ENCODE measurements at regions not wholly inside any gene's neighbourhood (a gene's known extent, or its start where the extent isn't known, plus 50 kb on each side); places are given as distances from the start of the nearest gene placed in this dataset.
"Not testable (repeated sequence)": the region's sequence is repeated elsewhere in the genome, so short reads cannot be mapped to it uniquely, and the experiment has no call there.

DNA sequence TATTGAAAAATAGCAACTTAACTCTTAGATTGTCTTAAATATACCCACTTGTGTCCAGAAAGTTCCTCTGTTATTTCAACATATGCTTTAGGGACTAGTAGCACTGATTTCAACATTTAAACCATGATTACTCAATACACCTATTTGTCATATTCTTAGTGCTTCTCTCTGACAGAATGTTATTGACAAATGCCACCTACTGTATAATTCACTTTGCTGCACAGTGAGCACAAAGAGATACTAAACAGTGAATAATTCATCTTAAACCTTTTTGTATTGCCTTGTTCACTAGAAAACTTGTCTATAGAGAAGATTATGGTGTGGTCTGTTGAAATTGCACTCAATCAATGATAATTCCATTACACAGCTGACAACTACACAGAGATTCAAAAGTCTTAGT is 692.6 kb downstream of the PCDH17 start:
- H3K9ac ChIP-seq (ENCODE audit: insufficient read length, low read depth) = no peak overlapping the region
- H3K27me3 ChIP-seq (ENCODE audit: insufficient read depth, insufficient read length) = no peaks in the 10 kb centered on the region
- DNase-seq (ENCODE audit: low read depth, low spot score) = no peak
- H3K9me3 ChIP-seq (ENCODE audit: insufficient read depth, low read length) = no peaks in the 10 kb centered on the region
- H3K4me3 ChIP-seq (ENCODE audit: insufficient read length, low read depth) = no peak overlapping the region
- no peaks in the 10 kb centered on the region for H3K36me3 ChIP-seq (ENCODE audit: insufficient read depth, insufficient read length, low read length)
- TF ChIP-seq YY1 (IDR thresholded peaks at IDR 0.05; ENCODE audit: insufficient read depth, insufficient read length) = no peak
- TF ChIP-seq SUZ12 (IDR thresholded peaks at IDR 0.05; ENCODE audit: extremely low read depth, insufficient read depth, insufficient read length) = no peak
- no peak for TF ChIP-seq ZNF274 (IDR thresholded peaks at IDR 0.05; ENCODE audit: low read depth, low read length)
- H3K4me1 ChIP-seq (ENCODE audit: insufficient read depth, insufficient read length) = no peaks in the 10 kb centered on the region

DNA sequence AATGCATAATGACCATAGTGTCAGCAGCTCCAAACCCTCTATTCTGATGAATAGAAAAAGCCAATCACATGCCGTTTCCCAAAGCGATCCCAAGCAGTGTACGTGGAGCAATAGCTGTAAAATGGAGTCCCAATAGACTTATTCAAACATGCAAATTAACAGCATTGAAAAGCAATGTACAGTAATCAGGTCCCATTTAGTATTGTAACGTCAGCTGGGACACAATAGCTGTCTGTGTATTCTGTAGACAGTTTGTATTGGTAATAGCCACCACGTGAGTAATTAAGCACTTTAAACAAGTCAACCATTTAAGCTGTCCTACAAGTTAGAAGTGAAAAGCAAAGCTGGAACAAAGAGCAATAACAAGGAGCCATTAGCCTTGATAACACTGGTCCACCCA is 698.2 kb downstream of the PCDH17 start:
- TF ChIP-seq YY1 (IDR thresholded peaks at IDR 0.05; ENCODE audit: insufficient read depth, insufficient read length) = no peak
- TF ChIP-seq ZNF274 (IDR thresholded peaks at IDR 0.05; ENCODE audit: low read depth, low read length) = no peak
- no peak for TF ChIP-seq SUZ12 (IDR thresholded peaks at IDR 0.05; ENCODE audit: extremely low read depth, insufficient read depth, insufficient read length)
- no peak overlapping the region for H3K9ac ChIP-seq (ENCODE audit: insufficient read length, low read depth)
- H3K4me3 ChIP-seq (ENCODE audit: insufficient read length, low read depth) = no peak overlapping the region
- H3K36me3 ChIP-seq (ENCODE audit: insufficient read depth, insufficient read length, low read length) = no peaks in the 10 kb centered on the region
- H3K27me3 ChIP-seq (ENCODE audit: insufficient read depth, insufficient read length) = no peaks in the 10 kb centered on the region
- no peaks in the 10 kb centered on the region for H3K4me1 ChIP-seq (ENCODE audit: insufficient read depth, insufficient read length)
- no peaks in the 10 kb centered on the region for H3K9me3 ChIP-seq (ENCODE audit: insufficient read depth, low read length)
- no peak for DNase-seq (ENCODE audit: low read depth, low spot score)

DNA sequence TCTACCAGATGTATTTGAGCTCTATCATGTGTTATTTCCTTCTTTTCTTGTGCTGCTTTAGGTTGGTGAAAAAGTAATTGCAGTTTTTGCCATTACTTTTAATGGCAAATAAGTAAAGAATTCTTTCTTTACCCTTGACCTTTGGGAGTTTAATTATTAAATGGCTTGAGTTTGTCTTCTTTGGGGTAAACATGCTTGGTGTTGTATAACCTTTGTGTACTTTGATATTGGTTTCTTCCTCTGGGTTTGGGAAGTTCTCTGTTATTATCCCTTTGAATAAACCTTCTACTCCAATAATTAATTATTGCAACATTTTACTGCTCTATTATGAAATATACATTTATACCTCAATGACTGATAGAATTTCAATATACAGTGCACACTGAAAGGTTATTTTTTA is 709.4 kb downstream of the PCDH17 start:
- no peak overlapping the region for H3K4me3 ChIP-seq (ENCODE audit: insufficient read length, low read depth)
- DNase-seq (ENCODE audit: low read depth, low spot score) = no peak
- no peak overlapping the region for H3K9ac ChIP-seq (ENCODE audit: insufficient read length, low read depth)
- no peaks in the 10 kb centered on the region for H3K9me3 ChIP-seq (ENCODE audit: insufficient read depth, low read length)
- no peak for TF ChIP-seq YY1 (IDR thresholded peaks at IDR 0.05; ENCODE audit: insufficient read depth, insufficient read length)
- TF ChIP-seq SUZ12 (IDR thresholded peaks at IDR 0.05; ENCODE audit: extremely low read depth, insufficient read depth, insufficient read length) = no peak
- no peak for TF ChIP-seq ZNF274 (IDR thresholded peaks at IDR 0.05; ENCODE audit: low read depth, low read length)
- H3K36me3 ChIP-seq (ENCODE audit: insufficient read depth, insufficient read length, low read length) = no peaks in the 10 kb centered on the region
- H3K27me3 ChIP-seq (ENCODE audit: insufficient read depth, insufficient read length) = no peaks in the 10 kb centered on the region
- no peaks in the 10 kb centered on the region for H3K4me1 ChIP-seq (ENCODE audit: insufficient read depth, insufficient read length)

DNA sequence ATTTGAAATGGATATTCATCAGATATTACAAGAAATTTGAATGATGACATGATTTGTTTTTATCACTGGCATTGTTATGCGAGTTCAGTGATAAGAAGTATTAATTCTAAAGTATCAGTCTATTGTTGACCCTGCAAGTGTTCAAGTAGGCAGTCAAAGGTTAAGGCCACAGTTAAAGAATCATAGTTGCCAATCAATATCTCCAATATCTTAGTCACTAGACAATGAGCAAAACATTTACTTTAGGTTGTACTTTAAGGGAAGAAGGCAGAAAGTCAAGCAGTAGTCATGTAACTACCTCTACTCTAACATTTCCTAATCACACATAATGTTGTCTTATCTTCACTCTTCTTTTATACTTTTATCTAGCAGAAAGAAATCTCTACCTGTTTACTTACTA is 709.8 kb downstream of the PCDH17 start:
- H3K9me3 ChIP-seq (ENCODE audit: insufficient read depth, low read length) = no peaks in the 10 kb centered on the region

DNA sequence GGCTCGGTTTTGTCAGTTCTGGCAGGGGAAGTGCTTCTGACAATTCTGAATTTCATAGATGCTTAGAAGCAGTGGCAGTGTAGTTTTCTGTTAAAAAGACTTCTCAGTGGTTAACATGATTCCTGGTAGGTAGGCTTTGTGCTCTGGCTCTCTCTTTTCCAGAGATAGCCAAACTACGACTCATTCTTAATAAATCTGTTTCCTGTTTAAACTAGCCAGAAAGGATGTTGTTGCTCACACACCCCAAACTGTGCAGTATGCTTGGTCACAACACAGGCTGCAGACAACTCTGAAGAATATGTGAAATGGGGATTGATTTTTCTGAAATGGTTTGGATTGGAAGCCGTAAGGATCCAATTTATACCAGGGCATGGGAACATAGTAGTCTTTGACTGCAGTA is 711.5 kb downstream of the PCDH17 start:
- TF ChIP-seq YY1 (IDR thresholded peaks at IDR 0.05; ENCODE audit: insufficient read depth, insufficient read length) = no peak
- no peak for TF ChIP-seq SUZ12 (IDR thresholded peaks at IDR 0.05; ENCODE audit: extremely low read depth, insufficient read depth, insufficient read length)
- TF ChIP-seq ZNF274 (IDR thresholded peaks at IDR 0.05; ENCODE audit: low read depth, low read length) = no peak
- H3K9me3 ChIP-seq (ENCODE audit: insufficient read depth, low read length) = no peaks in the 10 kb centered on the region
- no peak for DNase-seq (ENCODE audit: low read depth, low spot score)
- no peaks in the 10 kb centered on the region for H3K4me1 ChIP-seq (ENCODE audit: insufficient read depth, insufficient read length)
- H3K27me3 ChIP-seq (ENCODE audit: insufficient read depth, insufficient read length) = no peaks in the 10 kb centered on the region
- no peak overlapping the region for H3K9ac ChIP-seq (ENCODE audit: insufficient read length, low read depth)
- H3K36me3 ChIP-seq (ENCODE audit: insufficient read depth, insufficient read length, low read length) = no peaks in the 10 kb centered on the region
- H3K4me3 ChIP-seq (ENCODE audit: insufficient read length, low read depth) = no peak overlapping the region

More for the DNA sequence above, 709.8 kb downstream of the PCDH17 start:
- no peaks in the 10 kb centered on the region for H3K36me3 ChIP-seq (ENCODE audit: insufficient read depth, insufficient read length, low read length)
- no peak for DNase-seq (ENCODE audit: low read depth, low spot score)
- no peak overlapping the region for H3K9ac ChIP-seq (ENCODE audit: insufficient read length, low read depth)
- no peaks in the 10 kb centered on the region for H3K27me3 ChIP-seq (ENCODE audit: insufficient read depth, insufficient read length)
- no peaks in the 10 kb centered on the region for H3K4me1 ChIP-seq (ENCODE audit: insufficient read depth, insufficient read length)
- TF ChIP-seq SUZ12 (IDR thresholded peaks at IDR 0.05; ENCODE audit: extremely low read depth, insufficient read depth, insufficient read length) (no peak), YY1 (IDR thresholded peaks at IDR 0.05; ENCODE audit: insufficient read depth, insufficient read length) (no peak), ZNF274 (IDR thresholded peaks at IDR 0.05; ENCODE audit: low read depth, low read length) (no peak)
- no peak overlapping the region for H3K4me3 ChIP-seq (ENCODE audit: insufficient read length, low read depth)

GRCh38 chr13:58352100-58352499 is 720.6 kb downstream of the PCDH17 start:
- not testable (repeated sequence) for H3K9me3 ChIP-seq (ENCODE audit: insufficient read depth, low read length); H3K36me3 ChIP-seq (ENCODE audit: insufficient read depth, insufficient read length, low read length); H3K4me3 ChIP-seq (ENCODE audit: insufficient read length, low read depth); H3K4me1 ChIP-seq (ENCODE audit: insufficient read depth, insufficient read length); DNase-seq (ENCODE audit: low read depth, low spot score); H3K9ac ChIP-seq (ENCODE audit: insufficient read length, low read depth); H3K27me3 ChIP-seq (ENCODE audit: insufficient read depth, insufficient read length)

- no peaks in the 10 kb centered on the region for H3K27me3 ChIP-seq (ENCODE audit: insufficient read depth, insufficient read length)
- no peak for TF ChIP-seq SUZ12 (IDR thresholded peaks at IDR 0.05; ENCODE audit: extremely low read depth, insufficient read depth, insufficient read length)
- no peak overlapping the region for H3K9ac ChIP-seq (ENCODE audit: insufficient read length, low read depth)
- no peak overlapping the region for H3K4me3 ChIP-seq (ENCODE audit: insufficient read length, low read depth)
- no peaks in the 10 kb centered on the region for H3K9me3 ChIP-seq (ENCODE audit: insufficient read depth, low read length)
- no peaks in the 10 kb centered on the region for H3K4me1 ChIP-seq (ENCODE audit: insufficient read depth, insufficient read length)
- H3K36me3 ChIP-seq (ENCODE audit: insufficient read depth, insufficient read length, low read length) = no peaks in the 10 kb centered on the region
- DNase-seq (ENCODE audit: low read depth, low spot score) = no peak
Observed at GRCh38 chr13:58369936-58370335, 738.4 kb downstream of the PCDH17 start.

GRCh38 chr13:58376349-58376748 is 744.8 kb downstream of the PCDH17 start:
- no peak overlapping the region for H3K9ac ChIP-seq (ENCODE audit: insufficient read length, low read depth)
- H3K36me3 ChIP-seq (ENCODE audit: insufficient read depth, insufficient read length, low read length) = no peaks in the 10 kb centered on the region
- no peaks in the 10 kb centered on the region for H3K9me3 ChIP-seq (ENCODE audit: insufficient read depth, low read length)
- no peak overlapping the region for H3K4me3 ChIP-seq (ENCODE audit: insufficient read length, low read depth)
- DNase-seq (ENCODE audit: low read depth, low spot score) = no peak
- no peaks in the 10 kb centered on the region for H3K27me3 ChIP-seq (ENCODE audit: insufficient read depth, insufficient read length)
- H3K4me1 ChIP-seq (ENCODE audit: insufficient read depth, insufficient read length) = no peaks in the 10 kb centered on the region
- TF ChIP-seq ZNF274 (IDR thresholded peaks at IDR 0.05; ENCODE audit: low read depth, low read length) (no peak), YY1 (IDR thresholded peaks at IDR 0.05; ENCODE audit: insufficient read depth, insufficient read length) (no peak), SUZ12 (IDR thresholded peaks at IDR 0.05; ENCODE audit: extremely low read depth, insufficient read depth, insufficient read length) (no peak)

Measured in NT2/D1 (cell line).